HepG2 (cell line): ENCODE measurements at regions not wholly inside any gene's neighbourhood (a gene's known extent, or its start where the extent isn't known, plus 50 kb on each side); places are given as distances from the start of the nearest gene placed in this dataset.

Experiments
- CBX5 ChIP-seq: sonication (generic); formaldehyde crosslinking; IDR thresholded peaks from 2 replicates; pipeline ENCODE4 v1.4.0; 2020; ENCODE audit warnings: missing genetic modification reagents, borderline replicate concordance
- EHMT2 ChIP-seq: fragments of 200-600 bp; sonication (generic); IDR thresholded peaks from 2 replicates; pipeline ENCODE4 v1.7.0; 2017; ENCODE audit warnings: antibody characterized with exemption, low read depth, low read length, borderline replicate concordance
- HDAC1 ChIP-seq: sonication (generic); formaldehyde crosslinking; IDR thresholded peaks from 2 replicates; pipeline ENCODE4 v1.5.1; 2020; ENCODE audit warnings: mild to moderate bottlenecking, missing genetic modification reagents
- HNF4G ChIP-seq, 2 experiments: sonication (generic) in 1 of 2; formaldehyde crosslinking in 1 of 2; IDR thresholded peaks; 2 replicates each; pipeline versions ENCODE4 v1.4.0 to v1.6.1; 2011 to 2020; ENCODE audit warnings: borderline replicate concordance in 2 of 2, low read depth in 2 of 2, mild to moderate bottlenecking in 2 of 2, low read length in 1 of 2, missing genetic modification reagents in 1 of 2, moderate library complexity in 1 of 2
- NFIC ChIP-seq: IDR thresholded peaks from 2 replicates; pipeline ENCODE4 v1.6.1; 2012; ENCODE audit warnings: mild to moderate bottlenecking, low read length, inconsistent platforms
- POLR2AphosphoS5 ChIP-seq: IDR thresholded peaks from 2 replicates; pipeline ENCODE4 v1.6.1; 2012; ENCODE audit warnings: low read depth, low read length
- RFX5 ChIP-seq: IDR thresholded peaks from 2 replicates; pipeline ENCODE4 v1.6.1; 2011; ENCODE audit warnings: low read depth, low read length, improper control_type of control experiment
- RXRB ChIP-seq: IDR thresholded peaks from 2 replicates; pipeline ENCODE4 v1.6.1; 2016; ENCODE audit warnings: borderline replicate concordance, missing genetic modification reagents, missing compliant biosample characterization
- SALL1 ChIP-seq: sonication (generic); formaldehyde crosslinking; IDR thresholded peaks from 2 replicates; pipeline ENCODE4 v1.8.0; 2022; ENCODE audit warnings: mild to moderate bottlenecking, missing genetic modification reagents
- SOX13 ChIP-seq, 3 experiments: fragments of 450-650 bp in 1 of 3; sonication (generic) in 1 of 3; formaldehyde crosslinking in 1 of 3; IDR thresholded peaks in 2 of 3; conservative IDR thresholded peaks in 1 of 3; 2 replicates each; pipeline versions ENCODE4 v1.5.0 to v1.6.1; 2016 to 2020; ENCODE audit warnings: antibody characterized with exemption in 1 of 3, mild to moderate bottlenecking in 1 of 3, missing compliant biosample characterization in 1 of 3, missing genetic modification reagents in 1 of 3, moderate library complexity in 1 of 3
- TCF7 ChIP-seq: sonication (generic); IDR thresholded peaks from 2 replicates; pipeline ENCODE4 v1.6.1; 2016; ENCODE audit warnings: antibody characterized with exemption, low read depth
- TSC22D2 ChIP-seq: sonication (generic); formaldehyde crosslinking; IDR thresholded peaks from 2 replicates; pipeline ENCODE4 v1.5.1; 2020; ENCODE audit warnings: missing genetic modification reagents, mild to moderate bottlenecking, borderline replicate concordance
- ZNF205 ChIP-seq: IDR thresholded peaks from 2 replicates; pipeline ENCODE4 v1.6.1; 2018; ENCODE audit warnings: missing biosample characterization, missing genetic modification reagents
- ZNF317 ChIP-seq: sonication (generic); formaldehyde crosslinking; IDR thresholded peaks from 2 replicates; pipeline ENCODE4 v1.5.0; 2020; ENCODE audit warnings: mild to moderate bottlenecking, missing genetic modification reagents
- ZNF33B ChIP-seq: sonication (generic); formaldehyde crosslinking; IDR thresholded peaks from 2 replicates; pipeline ENCODE4 v1.5.1; 2020; ENCODE audit warnings: mild to moderate bottlenecking, missing genetic modification reagents
- ZNF354B ChIP-seq: sonication (generic); formaldehyde crosslinking; IDR thresholded peaks from 2 replicates; pipeline ENCODE4 v1.8.0; 2022; ENCODE audit warnings: mild to moderate bottlenecking, missing genetic modification reagents
- ZNF441 ChIP-seq: sonication (generic); formaldehyde crosslinking; IDR thresholded peaks from 2 replicates; pipeline ENCODE4 v1.7.0; 2021; ENCODE audit warnings: missing genetic modification reagents, borderline replicate concordance
- ZNF644 ChIP-seq: IDR thresholded peaks from 2 replicates; pipeline ENCODE4 v1.6.1; 2016; ENCODE audit warnings: low read depth
- ZNF660 ChIP-seq: sonication (generic); formaldehyde crosslinking; IDR thresholded peaks from 2 replicates; pipeline ENCODE4 v1.5.1; 2020; ENCODE audit warnings: mild to moderate bottlenecking, low read depth, missing genetic modification reagents, borderline replicate concordance
- ZNF780A ChIP-seq: sonication (generic); formaldehyde crosslinking; IDR thresholded peaks from 2 replicates; pipeline ENCODE4 v1.8.0; 2022; ENCODE audit warnings: mild to moderate bottlenecking, missing genetic modification reagents, moderate library complexity
- TF ChIP-seq, protein P1 (sequence below), 2 experiments: sonication (generic) in 1 of 2; formaldehyde crosslinking in 1 of 2; IDR thresholded peaks; 2 replicates each; pipeline versions ENCODE4 v1.4.0 to v1.6.1; 2018 to 2020; ENCODE audit warnings: missing genetic modification reagents in 2 of 2, borderline replicate concordance in 1 of 2, low read depth in 1 of 2, mild to moderate bottlenecking in 1 of 2, missing biosample characterization in 1 of 2
- TF ChIP-seq, protein P2 (sequence below): IDR thresholded peaks from 2 replicates; pipeline ENCODE4 v1.6.1; 2016; ENCODE audit warnings: low read depth
- TF ChIP-seq, protein P3 (sequence below): sonication (generic); formaldehyde crosslinking; IDR thresholded peaks from 2 replicates; pipeline ENCODE4 v1.4.0; 2020; ENCODE audit warnings: mild to moderate bottlenecking, missing genetic modification reagents
- TF ChIP-seq, protein P4 (sequence below): sonication (generic); formaldehyde crosslinking; conservative IDR thresholded peaks from 2 replicates; pipeline ENCODE4 v1.4.0; 2020; ENCODE audit warnings: missing genetic modification reagents

DNA sequence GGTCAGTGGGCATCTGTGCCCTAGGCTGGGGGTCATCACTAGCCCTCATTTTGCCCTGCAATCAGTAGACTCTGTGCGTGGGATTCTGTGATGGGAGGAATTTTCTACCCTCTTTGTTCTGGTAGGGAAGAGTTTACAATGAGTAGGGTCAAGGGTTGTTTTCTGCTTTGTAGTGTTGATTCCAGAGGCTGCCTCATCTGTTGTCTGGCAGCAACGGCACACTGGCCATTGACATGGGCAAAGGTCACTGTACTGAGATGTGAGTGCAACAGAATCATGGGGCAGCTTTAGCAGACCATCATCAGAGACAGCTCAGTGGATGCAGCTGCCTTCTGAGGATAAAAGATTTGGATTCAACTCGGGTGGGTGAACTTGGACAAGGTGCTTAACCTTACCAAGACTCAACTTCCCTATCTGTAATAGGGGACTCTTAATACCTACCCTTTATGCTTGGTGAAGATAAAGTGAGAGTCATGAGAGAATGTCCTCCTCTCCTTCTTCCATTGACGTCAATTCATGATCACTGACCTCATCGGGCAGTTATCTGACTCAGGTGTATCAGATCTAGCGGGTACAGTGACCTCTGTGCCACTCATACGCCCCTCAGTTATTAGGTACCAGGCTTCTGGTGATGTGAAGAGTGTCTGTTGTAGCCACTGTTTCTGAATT, 127.5 kb downstream of the RPLP1 start (continued):
- TF ChIP-seq EHMT2 (no peak), ZNF354B (CRISPR knock-in tag) (no peak), RXRB (CRISPR knock-in tag) (peak; percentile 66), RFX5 (peak; percentile 96), NFIC (no peak), ZNF441 (CRISPR knock-in tag) (no peak), TCF7 (peak; percentile 47; the same call in 1 of the 2 replicates), POLR2AphosphoS5 (no peak), ZNF33B (CRISPR knock-in tag) (no peak), ZNF205 (CRISPR knock-in tag) (no peak), TSC22D2 (CRISPR knock-in tag) (no peak), ZNF644 (CRISPR knock-in tag) (peak; percentile 44; the same call in 1 of the 2 replicates), HDAC1 (CRISPR knock-in tag) (0 out of 2 replicates have a peak, but pooled peaks have one; percentile 25), ZNF317 (CRISPR knock-in tag) (no peak), HNF4G (IDR thresholded peaks at IDR 0.05; ENCODE audit: borderline replicate concordance, low read depth, low read length) (peak; percentile 74), HNF4G (CRISPR knock-in tag; IDR thresholded peaks at IDR 0.05; ENCODE audit: borderline replicate concordance, low read depth) (peak; percentile 55; the same call in 1 of the 2 replicates), CBX5 (CRISPR knock-in tag) (no peak), ZNF660 (no peak), ZNF780A (no peak), SALL1 (0 out of 2 replicates have a peak, but pooled peaks have one; percentile 19), SOX13 (IDR thresholded peaks at IDR 0.05) (peak; percentile 71), SOX13 (CRISPR knock-in tag; conservative IDR thresholded peaks at IDR 0.05 in 1 of 2, IDR thresholded peaks at IDR 0.05 in 1 of 2) (peak in 1 of 2 experiments; percentile 77; a peak in 2 of 4 replicates)
- TF ChIP-seq, protein P1, sequence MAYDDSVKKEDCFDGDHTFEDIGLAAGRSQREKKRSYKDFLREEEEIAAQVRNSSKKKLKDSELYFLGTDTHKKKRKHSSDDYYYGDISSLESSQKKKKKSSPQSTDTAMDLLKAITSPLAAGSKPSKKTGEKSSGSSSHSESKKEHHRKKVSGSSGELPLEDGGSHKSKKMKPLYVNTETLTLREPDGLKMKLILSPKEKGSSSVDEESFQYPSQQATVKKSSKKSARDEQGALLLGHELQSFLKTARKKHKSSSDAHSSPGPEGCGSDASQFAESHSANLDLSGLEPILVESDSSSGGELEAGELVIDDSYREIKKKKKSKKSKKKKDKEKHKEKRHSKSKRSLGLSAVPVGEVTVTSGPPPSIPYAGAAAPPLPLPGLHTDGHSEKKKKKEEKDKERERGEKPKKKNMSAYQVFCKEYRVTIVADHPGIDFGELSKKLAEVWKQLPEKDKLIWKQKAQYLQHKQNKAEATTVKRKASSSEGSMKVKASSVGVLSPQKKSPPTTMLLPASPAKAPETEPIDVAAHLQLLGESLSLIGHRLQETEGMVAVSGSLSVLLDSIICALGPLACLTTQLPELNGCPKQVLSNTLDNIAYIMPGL (CRISPR knock-in tag; IDR thresholded peaks at IDR 0.05; ENCODE audit: borderline replicate concordance in 1 of 2, low read depth in 1 of 2) = no peak
- TF ChIP-seq, protein P2, sequence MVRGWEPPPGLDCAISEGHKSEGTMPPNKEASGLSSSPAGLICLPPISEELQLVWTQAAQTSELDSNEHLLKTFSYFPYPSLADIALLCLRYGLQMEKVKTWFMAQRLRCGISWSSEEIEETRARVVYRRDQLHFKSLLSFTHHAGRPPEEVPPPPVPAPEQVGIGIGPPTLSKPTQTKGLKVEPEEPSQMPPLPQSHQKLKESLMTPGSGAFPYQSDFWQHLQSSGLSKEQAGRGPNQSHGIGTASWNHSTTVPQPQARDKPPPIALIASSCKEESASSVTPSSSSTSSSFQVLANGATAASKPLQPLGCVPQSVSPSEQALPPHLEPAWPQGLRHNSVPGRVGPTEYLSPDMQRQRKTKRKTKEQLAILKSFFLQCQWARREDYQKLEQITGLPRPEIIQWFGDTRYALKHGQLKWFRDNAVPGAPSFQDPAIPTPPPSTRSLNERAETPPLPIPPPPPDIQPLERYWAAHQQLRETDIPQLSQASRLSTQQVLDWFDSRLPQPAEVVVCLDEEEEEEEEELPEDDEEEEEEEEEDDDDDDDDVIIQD (CRISPR knock-in tag) = no peak
- TF ChIP-seq, protein P3, sequence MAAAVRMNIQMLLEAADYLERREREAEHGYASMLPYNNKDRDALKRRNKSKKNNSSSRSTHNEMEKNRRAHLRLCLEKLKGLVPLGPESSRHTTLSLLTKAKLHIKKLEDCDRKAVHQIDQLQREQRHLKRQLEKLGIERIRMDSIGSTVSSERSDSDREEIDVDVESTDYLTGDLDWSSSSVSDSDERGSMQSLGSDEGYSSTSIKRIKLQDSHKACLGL (CRISPR knock-in tag) = no peak
- TF ChIP-seq, protein P4, sequence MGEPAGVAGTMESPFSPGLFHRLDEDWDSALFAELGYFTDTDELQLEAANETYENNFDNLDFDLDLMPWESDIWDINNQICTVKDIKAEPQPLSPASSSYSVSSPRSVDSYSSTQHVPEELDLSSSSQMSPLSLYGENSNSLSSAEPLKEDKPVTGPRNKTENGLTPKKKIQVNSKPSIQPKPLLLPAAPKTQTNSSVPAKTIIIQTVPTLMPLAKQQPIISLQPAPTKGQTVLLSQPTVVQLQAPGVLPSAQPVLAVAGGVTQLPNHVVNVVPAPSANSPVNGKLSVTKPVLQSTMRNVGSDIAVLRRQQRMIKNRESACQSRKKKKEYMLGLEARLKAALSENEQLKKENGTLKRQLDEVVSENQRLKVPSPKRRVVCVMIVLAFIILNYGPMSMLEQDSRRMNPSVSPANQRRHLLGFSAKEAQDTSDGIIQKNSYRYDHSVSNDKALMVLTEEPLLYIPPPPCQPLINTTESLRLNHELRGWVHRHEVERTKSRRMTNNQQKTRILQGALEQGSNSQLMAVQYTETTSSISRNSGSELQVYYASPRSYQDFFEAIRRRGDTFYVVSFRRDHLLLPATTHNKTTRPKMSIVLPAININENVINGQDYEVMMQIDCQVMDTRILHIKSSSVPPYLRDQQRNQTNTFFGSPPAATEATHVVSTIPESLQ (CRISPR knock-in tag) = no peak
